Astrocyte of the spinal cord (primary cell): ENCODE measurements at regions not wholly inside any gene's neighbourhood (a gene's known extent, or its start where the extent isn't known, plus 50 kb on each side); places are given as distances from the start of the nearest gene placed in this dataset.
"Not testable (repeated sequence)": the region's sequence is repeated elsewhere in the genome, so short reads cannot be mapped to it uniquely, and the experiment has no call there.

Experiments used
- DNase-seq: peaks from one replicate; pipeline ENCODE4 v3.0.0; 2011; ENCODE audit warnings: low read depth, low spot score
- H3K4me3 ChIP-seq: 2 replicates; pipeline ENCODE4 v1.5.1; 2011; ENCODE audit warnings: low read depth, mild to moderate bottlenecking, low read length, moderate library complexity
- in situ Hi-C: cut with HindIII; loops from 2 replicates; pipeline ENCODE4 v1.10.0; 2017; ENCODE audit warnings: low sequenced_read_pairs
- TF ChIP-seq, protein P1 (sequence below): IDR thresholded peaks from 2 replicates; pipeline ENCODE4 v1.5.1; 2012; ENCODE audit warnings: low read depth, mild to moderate bottlenecking, low read length, inconsistent platforms

DNA sequence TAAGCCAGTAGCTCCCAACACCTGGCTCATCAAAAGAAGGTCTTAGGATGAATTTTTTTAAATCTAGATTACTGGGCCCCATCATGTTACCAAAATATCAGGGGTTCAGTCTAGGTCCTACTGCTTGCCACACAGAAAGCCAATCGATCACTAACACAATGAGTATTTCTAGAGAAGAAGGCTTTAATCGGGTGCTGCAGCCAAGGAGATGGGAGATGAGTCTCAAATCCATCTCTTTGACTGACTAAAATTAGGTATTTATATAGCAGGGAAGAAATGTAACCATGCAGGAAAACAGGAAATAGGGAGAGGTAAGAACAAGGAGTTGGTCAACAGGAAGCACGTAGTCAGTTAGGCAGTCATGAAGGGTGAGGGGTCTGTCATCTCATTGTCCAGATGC lies 288.2 kb downstream of the CEP170 start:
- H3K4me3 ChIP-seq, result no peak overlapping the region
- in situ Hi-C loops, result no loop called here
- no peak for DNase-seq
- TF ChIP-seq, protein P1, sequence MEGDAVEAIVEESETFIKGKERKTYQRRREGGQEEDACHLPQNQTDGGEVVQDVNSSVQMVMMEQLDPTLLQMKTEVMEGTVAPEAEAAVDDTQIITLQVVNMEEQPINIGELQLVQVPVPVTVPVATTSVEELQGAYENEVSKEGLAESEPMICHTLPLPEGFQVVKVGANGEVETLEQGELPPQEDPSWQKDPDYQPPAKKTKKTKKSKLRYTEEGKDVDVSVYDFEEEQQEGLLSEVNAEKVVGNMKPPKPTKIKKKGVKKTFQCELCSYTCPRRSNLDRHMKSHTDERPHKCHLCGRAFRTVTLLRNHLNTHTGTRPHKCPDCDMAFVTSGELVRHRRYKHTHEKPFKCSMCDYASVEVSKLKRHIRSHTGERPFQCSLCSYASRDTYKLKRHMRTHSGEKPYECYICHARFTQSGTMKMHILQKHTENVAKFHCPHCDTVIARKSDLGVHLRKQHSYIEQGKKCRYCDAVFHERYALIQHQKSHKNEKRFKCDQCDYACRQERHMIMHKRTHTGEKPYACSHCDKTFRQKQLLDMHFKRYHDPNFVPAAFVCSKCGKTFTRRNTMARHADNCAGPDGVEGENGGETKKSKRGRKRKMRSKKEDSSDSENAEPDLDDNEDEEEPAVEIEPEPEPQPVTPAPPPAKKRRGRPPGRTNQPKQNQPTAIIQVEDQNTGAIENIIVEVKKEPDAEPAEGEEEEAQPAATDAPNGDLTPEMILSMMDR, result no peak

DNA sequence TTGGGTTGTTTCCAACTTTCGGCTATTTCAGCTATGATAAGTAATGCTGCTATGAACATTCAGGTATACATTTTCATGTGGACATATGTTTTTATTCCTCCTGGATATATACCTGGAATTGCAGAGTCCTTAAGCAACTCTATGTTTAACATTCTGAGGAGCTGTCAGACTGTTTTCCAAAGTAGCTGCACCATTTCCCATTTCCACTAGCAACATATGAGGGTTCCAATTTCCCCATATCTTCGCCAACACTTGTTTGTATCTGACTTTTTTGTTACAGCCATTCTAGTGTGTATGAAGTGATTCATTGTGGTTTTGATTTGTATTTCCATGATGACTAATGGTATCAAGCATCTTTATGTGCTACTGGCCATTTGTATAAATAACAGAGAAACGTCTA lies 295.7 kb downstream of the CEP170 start:
- in situ Hi-C loops, H3K4me3 ChIP-seq, DNase-seq: not testable (repeated sequence)

DNA sequence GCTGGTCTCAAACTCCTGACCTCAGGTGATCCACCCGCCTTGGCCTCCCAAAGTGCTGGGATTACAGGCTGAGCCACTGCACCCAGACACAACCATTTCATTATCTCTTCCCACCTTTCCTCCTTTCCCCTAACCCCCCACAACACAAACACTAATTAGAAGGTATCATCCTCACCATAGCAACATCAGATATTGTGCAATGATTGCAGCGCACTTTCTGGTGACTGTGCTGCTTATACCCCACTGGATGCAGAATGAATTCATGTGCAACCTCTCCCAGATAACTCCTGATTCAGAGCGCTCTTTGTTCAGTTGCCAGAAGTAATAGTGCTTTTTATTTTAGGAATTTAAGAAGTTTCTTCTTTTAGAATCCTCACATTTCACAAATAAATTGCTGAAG lies 300.1 kb downstream of the CEP170 start:
- H3K4me3 ChIP-seq, in situ Hi-C loops, DNase-seq: not testable (repeated sequence)

DNA sequence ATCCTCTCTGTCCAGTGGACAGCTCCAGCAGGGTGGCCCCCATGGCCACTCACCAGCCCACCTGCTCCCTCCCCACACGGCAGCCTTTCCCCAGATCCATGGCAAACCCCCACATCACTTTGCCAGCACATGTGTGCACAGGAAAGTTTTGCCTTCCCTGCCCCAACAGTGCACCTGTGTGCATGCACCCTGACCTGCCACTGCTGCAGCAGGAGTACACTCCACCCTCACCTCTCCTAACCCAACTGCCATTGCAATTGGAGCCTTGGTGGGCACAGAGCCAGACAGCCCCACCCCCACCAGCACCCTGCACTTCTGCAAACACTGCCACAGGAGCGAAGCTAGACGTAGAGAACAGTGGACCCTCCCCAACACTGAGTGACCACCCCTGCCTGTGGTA lies 308.9 kb downstream of the CEP170 start:
- H3K4me3 ChIP-seq, result no peak overlapping the region
- no peak for DNase-seq
- in situ Hi-C loops, result no loop called here
- TF ChIP-seq, protein P1, result no peak

DNA sequence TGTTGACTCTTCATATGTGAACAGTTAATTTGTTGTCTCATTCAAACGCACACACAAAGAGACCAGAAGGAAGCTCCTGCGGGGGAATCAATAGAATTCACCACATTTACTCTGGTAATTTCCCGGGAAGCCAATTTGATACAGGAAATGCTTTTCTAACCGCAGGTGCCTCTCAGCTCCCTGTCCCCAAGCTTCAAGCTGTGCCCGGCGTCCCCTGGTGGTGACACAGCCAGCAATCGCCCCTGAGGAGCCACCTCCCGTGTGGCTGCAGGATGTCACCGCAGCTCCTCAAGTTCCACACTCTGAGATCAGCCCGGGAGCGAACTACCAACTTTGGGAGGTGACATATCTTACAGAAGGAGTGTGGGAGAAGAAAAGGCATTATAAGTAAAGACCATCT lies 318.4 kb downstream of the CEP170 start:
- H3K4me3 ChIP-seq, in situ Hi-C loops, DNase-seq: not testable (repeated sequence)

DNA sequence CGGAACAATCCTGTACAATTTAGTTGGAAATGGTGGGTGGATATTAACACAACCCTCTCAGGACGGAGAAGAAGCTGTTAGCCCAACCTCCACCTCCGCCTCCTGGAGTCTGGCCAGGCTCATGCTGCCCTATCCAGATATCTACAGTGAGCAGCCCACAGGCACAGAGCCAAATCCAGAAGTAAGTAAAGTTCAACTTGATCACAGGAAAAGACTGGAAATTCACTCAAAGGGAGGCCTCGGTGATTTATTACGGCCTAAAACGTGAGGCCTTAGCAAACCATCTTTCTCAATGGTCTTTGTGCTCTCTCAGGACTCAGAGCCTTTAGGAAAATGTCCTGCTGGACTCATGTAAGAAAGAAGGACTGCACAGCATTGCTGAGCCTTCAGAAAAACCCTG lies 330.4 kb downstream of the CEP170 start:
- H3K4me3 ChIP-seq, in situ Hi-C loops, DNase-seq: not testable (repeated sequence)

DNA sequence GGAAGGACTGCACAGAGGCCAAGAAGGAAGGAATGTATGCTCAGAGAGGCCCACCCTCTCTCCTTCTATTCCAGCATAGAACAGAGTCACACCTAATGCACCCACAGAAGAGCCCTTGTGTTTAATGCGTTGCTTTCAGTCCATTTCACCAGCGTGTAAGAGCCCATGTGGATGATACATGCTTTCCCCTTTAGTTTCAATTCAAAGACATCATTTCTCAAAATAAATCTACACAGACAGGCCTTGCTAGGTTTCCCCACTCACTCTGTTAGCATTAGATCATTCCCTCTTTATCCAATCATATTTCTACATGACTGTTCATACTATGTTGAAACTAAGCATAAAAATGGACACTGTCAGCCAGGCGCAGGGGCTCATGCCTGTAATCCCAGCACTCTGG lies 331.5 kb downstream of the CEP170 start:
- in situ Hi-C loops, DNase-seq, H3K4me3 ChIP-seq: not testable (repeated sequence)

DNA sequence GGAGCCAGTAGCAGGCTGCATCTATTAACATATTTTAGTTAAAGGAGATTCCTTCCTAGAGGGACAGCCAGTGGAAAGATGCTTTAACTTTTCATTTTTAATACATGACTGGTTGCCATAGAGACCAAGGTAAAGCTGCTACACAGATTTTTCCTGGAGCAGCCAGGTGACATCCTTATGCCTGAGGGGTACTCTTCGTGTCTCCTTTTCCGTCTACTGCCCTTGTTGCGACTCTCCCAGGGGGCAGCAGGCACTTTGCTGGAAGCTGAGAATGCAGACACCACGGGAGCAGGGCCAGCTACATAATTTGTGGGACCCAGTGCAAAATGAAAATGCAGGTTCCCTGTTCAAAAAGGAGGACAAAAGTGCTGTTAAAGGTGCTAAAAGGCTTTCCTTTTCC lies 340.4 kb downstream of the CEP170 start:
- DNase-seq, H3K4me3 ChIP-seq, in situ Hi-C loops: not testable (repeated sequence)

DNA sequence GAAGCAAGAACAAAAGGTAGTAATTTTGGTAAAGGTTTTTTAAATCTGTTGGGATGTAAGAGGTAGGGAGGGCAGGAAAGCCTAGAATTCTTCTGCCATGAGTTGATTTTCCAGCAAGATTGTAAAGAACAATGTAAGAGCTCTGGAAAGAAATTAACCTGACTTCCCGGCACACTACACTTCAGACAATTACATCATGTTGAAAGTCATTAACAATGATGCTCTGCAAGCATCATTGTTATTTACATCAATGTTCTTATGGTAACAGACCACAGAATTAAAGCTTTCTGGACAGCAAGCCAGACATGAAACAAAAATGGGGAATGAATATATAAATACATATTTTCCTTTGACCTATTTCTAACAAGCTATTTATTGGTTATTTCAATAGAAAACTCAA lies 342.2 kb downstream of the CEP170 start:
- DNase-seq, in situ Hi-C loops, H3K4me3 ChIP-seq: not testable (repeated sequence)

DNA sequence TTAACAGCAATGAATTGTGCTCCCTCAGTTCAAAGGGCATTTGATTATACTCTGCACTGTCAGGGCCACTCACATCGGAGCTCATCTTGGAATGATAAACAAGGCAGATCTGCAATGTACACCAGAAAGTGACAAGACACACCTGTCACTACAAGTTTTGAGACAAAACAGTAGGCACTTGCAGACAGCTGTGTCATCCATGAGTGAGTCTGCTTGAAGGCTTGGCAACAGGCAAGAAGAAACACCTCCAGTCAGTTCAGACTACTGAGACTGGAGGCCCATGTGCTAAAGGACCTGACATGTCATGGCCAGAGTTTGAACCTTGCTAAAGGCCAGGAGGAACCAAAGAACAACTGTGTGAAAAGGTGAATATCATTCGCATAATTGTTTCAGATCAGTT lies 354.5 kb downstream of the CEP170 start:
- H3K4me3 ChIP-seq, in situ Hi-C loops, DNase-seq: not testable (repeated sequence)

DNA sequence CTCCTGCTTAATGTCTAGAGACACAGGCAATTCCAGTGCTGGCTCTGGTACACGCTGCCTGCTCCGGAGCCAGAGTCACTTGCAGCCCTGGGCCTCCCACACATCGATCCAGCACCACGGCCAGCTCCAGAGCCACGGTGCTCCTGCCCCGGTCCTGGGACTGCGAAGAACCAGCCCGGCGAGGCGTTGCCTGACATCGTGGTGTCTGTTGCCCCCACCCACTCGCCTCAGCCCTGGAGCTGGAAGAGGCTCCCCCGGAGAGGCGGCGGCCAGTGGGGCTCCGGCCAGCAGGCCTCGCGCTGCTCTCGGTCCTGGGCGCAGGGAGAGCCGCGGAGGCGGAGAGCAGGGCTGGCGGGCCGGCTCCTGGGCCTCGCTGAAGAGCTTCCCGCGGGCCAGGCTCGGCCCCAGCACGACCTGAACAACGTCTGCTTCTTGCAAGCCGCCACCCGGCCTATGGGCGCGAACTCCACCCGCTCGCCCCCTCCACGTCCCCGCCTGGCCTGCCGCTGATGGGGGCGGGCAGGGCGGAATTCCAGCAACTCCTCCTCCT lies 364.8 kb downstream of the CEP170 start:
- TF ChIP-seq, protein P1, result no peak
- peak; percentile 1 for DNase-seq
- in situ Hi-C loops, result no loop called here
- H3K4me3 ChIP-seq, result no peak overlapping the region
